Stimulated activated effector memory CD8-positive, alpha-beta T cell treated with anti-CD3 and anti-CD28 coated beads, Interleukin-12 subunit alpha, Interleukin-12 subunit beta, amount 100 ng/mL, for 72 hours (primary cell): ENCODE measurements at regions not wholly inside any gene's neighbourhood (a gene's known extent, or its start where the extent isn't known, plus 50 kb on each side); places are given as distances from the start of the nearest gene placed in this dataset.

ENCODE experiments used
- ATAC-seq: fragments of 150-1000 bp; cut with Tn5 transposase; 2 replicates; pipeline ENCODE4 v1.10.0; 2021
- DNase-seq, 2 donors: peaks; one replicate each; pipeline ENCODE4 v3.0.0; 2021 to 2022; ENCODE audit warnings: low spot score in 2 of 2
- H3K27ac Mint-ChIP-seq: one replicate; pipeline ENCODE4 v1.8.0; 2022; ENCODE audit warnings: mild to moderate bottlenecking, mixed read lengths
- H3K36me3 Mint-ChIP-seq: one replicate; pipeline ENCODE4 v1.8.0; 2022; ENCODE audit warnings: mild to moderate bottlenecking, mixed read lengths
- H3K4me1 Mint-ChIP-seq: one replicate; pipeline ENCODE4 v1.8.0; 2022; ENCODE audit warnings: mixed read lengths
- H3K4me3 Mint-ChIP-seq: one replicate; pipeline ENCODE4 v1.8.0; 2022; ENCODE audit warnings: mild to moderate bottlenecking, mixed read lengths
- H3K9me3 Mint-ChIP-seq: one replicate; pipeline ENCODE4 v1.8.0; 2022; ENCODE audit warnings: mixed read lengths

- DNase-seq (no peak), ATAC-seq (no peak)
- H3K4me1 Mint-ChIP-seq: no peaks in the 10 kb centered on the region
- no peaks in the 10 kb centered on the region for H3K9me3 Mint-ChIP-seq
- no peak overlapping the region for H3K4me3 Mint-ChIP-seq
- no peaks in the 10 kb centered on the region for H3K36me3 Mint-ChIP-seq
- H3K27ac Mint-ChIP-seq: no peak overlapping the region
Observed at GRCh38 chr15:29880886-29881285, 58.6 kb upstream of the TJP1 start.

DNA sequence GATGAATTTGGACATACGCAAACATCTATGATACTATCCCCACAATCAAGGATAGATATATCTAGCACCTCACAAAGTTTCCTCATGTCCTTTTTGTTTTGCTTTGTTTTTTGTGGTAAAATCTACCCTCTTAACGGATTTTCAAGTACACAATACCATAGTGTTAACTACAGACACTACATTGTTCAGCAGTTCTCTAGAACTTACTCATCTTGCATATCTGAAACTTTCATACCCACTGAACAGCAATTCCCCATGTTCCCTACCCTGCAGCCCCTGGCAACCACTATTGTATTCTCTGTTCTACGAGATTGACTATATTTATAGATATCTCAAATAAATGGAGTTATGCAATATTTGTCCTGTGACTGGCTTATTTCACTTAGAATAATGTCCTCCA lies 58.1 kb upstream of the TJP1 start:
- no peak for ATAC-seq
- H3K4me1 Mint-ChIP-seq: no peaks in the 10 kb centered on the region
- no peaks in the 10 kb centered on the region for H3K36me3 Mint-ChIP-seq
- H3K4me3 Mint-ChIP-seq: no peak overlapping the region
- no peak for DNase-seq
- no peaks in the 10 kb centered on the region for H3K9me3 Mint-ChIP-seq
- no peak overlapping the region for H3K27ac Mint-ChIP-seq

GRCh38 chr15:29874977-29875376 lies 52.7 kb upstream of the TJP1 start:
- no peaks in the 10 kb centered on the region for H3K4me1 Mint-ChIP-seq
- no peak overlapping the region for H3K4me3 Mint-ChIP-seq
- no peak overlapping the region for H3K27ac Mint-ChIP-seq

DNA sequence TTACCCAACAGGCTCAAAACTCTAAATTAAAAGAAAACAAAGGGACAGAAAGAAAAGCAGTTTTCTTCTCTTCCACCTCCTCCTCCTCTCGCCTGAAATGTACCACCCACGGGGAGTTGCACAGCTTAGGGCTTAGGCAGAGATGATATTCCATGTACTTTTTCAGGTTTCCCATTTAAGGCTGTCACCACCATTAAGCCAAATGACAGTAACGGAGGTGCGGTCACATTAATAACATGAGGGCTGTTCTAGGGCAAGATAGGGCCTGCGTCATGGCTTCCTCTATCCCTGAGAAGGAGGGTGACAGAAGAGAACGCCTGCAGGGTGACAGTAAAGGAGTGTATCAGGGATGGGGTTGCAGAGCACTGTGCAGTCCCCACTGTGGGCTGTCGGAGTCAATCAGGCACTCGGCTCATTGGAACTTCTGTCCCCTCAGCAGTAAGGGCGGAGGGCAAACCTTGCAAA lies 51.7 kb upstream of the TJP1 start:
- Mint-ChIP-seq H3K4me3 (no peak overlapping the region), H3K36me3 (peaks cover 6% of the 10 kb centered on the region), H3K27ac (no peak overlapping the region), H3K9me3 (no peaks in the 10 kb centered on the region), H3K4me1 (no peaks in the 10 kb centered on the region)
- no peak for ATAC-seq
- no peak for DNase-seq

More at GRCh38 chr15:29874977-29875376, 52.7 kb upstream of the TJP1 start:
- Mint-ChIP-seq H3K9me3 (no peaks in the 10 kb centered on the region), H3K36me3 (peaks cover 6% of the 10 kb centered on the region)
- DNase-seq: no peak
- ATAC-seq: no peak

- Mint-ChIP-seq H3K4me3 (no peak overlapping the region), H3K9me3 (no peaks in the 10 kb centered on the region), H3K4me1 (no peaks in the 10 kb centered on the region), H3K27ac (no peak overlapping the region), H3K36me3 (peaks cover 6% of the 10 kb centered on the region)
- ATAC-seq (no peak), DNase-seq (no peak)
Observed at GRCh38 chr15:29873264-29873663, 51.0 kb upstream of the TJP1 start.

DNA sequence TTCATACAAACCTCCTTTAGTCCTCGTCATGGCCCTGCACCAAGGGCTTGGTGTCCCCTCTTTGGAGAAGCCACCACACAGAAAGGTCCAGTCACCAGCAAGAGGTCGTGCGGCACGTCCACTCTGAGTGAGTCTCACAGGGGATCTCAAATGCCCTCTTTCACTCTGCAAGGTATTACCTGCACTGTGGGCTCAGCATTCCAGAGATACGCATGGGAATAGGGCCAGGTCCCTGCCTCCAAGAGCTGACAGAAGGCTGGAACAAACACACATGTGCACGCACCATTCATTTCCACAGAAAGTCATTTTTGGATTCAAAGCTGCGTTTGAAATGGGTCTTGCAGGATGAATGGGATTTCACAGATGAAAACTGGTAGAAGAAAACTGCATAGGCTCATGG lies 50.4 kb upstream of the TJP1 start:
- DNase-seq: no peak
- no peaks in the 10 kb centered on the region for H3K4me1 Mint-ChIP-seq
- no peaks in the 10 kb centered on the region for H3K9me3 Mint-ChIP-seq
- peaks cover 6% of the 10 kb centered on the region for H3K36me3 Mint-ChIP-seq
- H3K4me3 Mint-ChIP-seq: no peak overlapping the region
- ATAC-seq: no peak
- H3K27ac Mint-ChIP-seq: no peak overlapping the region
